ENCODE measurements at regions not wholly inside any gene's neighbourhood (a gene's known extent, or its start where the extent isn't known, plus 50 kb on each side); places are given as distances from the start of the nearest gene placed in this dataset.

DNA sequence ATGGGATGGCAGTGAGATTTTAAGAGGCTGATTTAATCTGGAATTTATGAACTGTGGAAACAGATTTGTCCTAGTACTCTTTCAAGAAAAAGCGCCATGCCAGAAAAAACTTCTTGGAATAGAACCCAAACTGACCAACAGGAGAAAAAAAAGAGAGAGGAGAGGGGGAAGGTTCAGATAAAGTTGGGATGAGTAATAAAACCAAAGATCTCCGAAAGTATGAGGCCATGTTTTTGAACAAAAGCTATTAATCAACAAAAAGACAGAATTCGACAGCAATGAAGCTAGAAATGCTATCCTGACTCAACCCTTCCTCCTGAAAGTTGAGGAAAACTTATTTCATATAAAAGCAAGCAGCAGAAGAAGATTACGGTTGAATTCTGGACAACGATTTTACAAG is 135.5 kb downstream of the CEMIP2 start:
- no peak overlapping the region for H3K27ac Mint-ChIP-seq
- H3K4me1 Mint-ChIP-seq = no peaks in the 10 kb centered on the region
- H3K36me3 Mint-ChIP-seq (ENCODE audit: low read depth) = no peaks in the 10 kb centered on the region
- ATAC-seq = no peak
- CTCF ChIA-PET = no interaction called here
- POLR2A ChIA-PET = no interaction called here
- H3K9me3 Mint-ChIP-seq (ENCODE audit: low read depth) = no peaks in the 10 kb centered on the region
- no peak overlapping the region for H3K4me3 Mint-ChIP-seq
- peaks cover 2% of the 10 kb centered on the region for H3K27me3 Mint-ChIP-seq
- intact Hi-C loops (cut with DNase I, micrococcal nuclease) = no loop called here
- no peak for DNase-seq

- H3K27ac Mint-ChIP-seq = no peak overlapping the region
- no peaks in the 10 kb centered on the region for H3K36me3 Mint-ChIP-seq (ENCODE audit: low read depth)
- no peak overlapping the region for H3K4me3 Mint-ChIP-seq
- ATAC-seq = no peak
- DNase-seq = no peak
- peaks cover 2% of the 10 kb centered on the region for H3K27me3 Mint-ChIP-seq
- intact Hi-C loops (cut with DNase I, micrococcal nuclease) = no loop called here
- H3K4me1 Mint-ChIP-seq = no peaks in the 10 kb centered on the region
- no peaks in the 10 kb centered on the region for H3K9me3 Mint-ChIP-seq (ENCODE audit: low read depth)
- POLR2A ChIA-PET = no interaction called here
- CTCF ChIA-PET = no interaction called here
Observed at GRCh38 chr9:71630377-71630995, 137.8 kb downstream of the CEMIP2 start.

- H3K36me3 Mint-ChIP-seq (ENCODE audit: low read depth) = no peaks in the 10 kb centered on the region
- H3K4me3 Mint-ChIP-seq = no peak overlapping the region
- H3K9me3 Mint-ChIP-seq (ENCODE audit: low read depth) = no peaks in the 10 kb centered on the region
- H3K4me1 Mint-ChIP-seq = no peaks in the 10 kb centered on the region
- ATAC-seq = no peak
- POLR2A ChIA-PET = no interaction called here
- peaks cover 2% of the 10 kb centered on the region for H3K27me3 Mint-ChIP-seq
- intact Hi-C loops (cut with DNase I, micrococcal nuclease) = no loop called here
- CTCF ChIA-PET = interaction anchor here (0.6 to 1.9 kb wide), 3 partner anchors 31 to 395 kb away, joined by 3 to 9 read pairs (median 3); no protein-coding TSS in a partner anchor
- DNase-seq = no peak
- no peak overlapping the region for H3K27ac Mint-ChIP-seq
Observed at GRCh38 chr9:71629578-71630215, 138.6 kb downstream of the CEMIP2 start.

DNA sequence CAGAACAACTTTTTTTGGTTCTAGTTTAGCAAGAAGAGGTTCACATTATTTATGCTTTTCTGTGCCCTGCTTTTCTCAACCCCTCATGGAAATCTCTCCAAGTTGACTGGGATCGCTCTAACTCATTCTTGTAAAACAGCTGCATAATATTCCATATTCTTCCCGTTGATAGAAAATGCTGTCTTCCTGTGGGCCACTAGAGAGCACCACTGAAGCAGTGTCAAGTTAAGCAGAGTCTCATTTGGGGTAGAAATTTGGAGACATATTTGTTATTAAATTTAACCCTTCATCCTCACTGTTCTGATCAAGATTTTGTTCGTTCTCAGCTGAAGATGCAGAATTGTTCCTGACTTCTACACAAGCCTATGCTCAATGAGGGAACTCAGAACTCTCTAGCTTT is 140.1 kb downstream of the CEMIP2 start:
- ChIA-PET CTCF (interaction anchor here (1.1 to 2.4 kb wide), 6 partner anchors 11 to 138 kb away, joined by 3 to 9 read pairs (median 4); no protein-coding TSS in a partner anchor), POLR2A (no interaction called here)
- Mint-ChIP-seq H3K4me1 (no peaks in the 10 kb centered on the region), H3K27ac (no peak overlapping the region), H3K9me3 (ENCODE audit: low read depth) (no peaks in the 10 kb centered on the region), H3K27me3 (peaks cover 2% of the 10 kb centered on the region), H3K36me3 (ENCODE audit: low read depth) (no peaks in the 10 kb centered on the region), H3K4me3 (no peak overlapping the region)
- intact Hi-C loops (cut with DNase I, micrococcal nuclease) = loop anchor here in 1 of 2 experiments (1.0 kb wide), 1 partner anchor 141 kb away; no protein-coding TSS in a partner anchor
- no peak for DNase-seq
- ATAC-seq = peak; percentile 49

GRCh38 chr9:71627537-71627936 is 140.8 kb downstream of the CEMIP2 start:
- H3K36me3 Mint-ChIP-seq (ENCODE audit: low read depth) = no peaks in the 10 kb centered on the region
- H3K27me3 Mint-ChIP-seq = peaks cover 2% of the 10 kb centered on the region
- DNase-seq (no peak), ATAC-seq (no peak)
- intact Hi-C loops (cut with DNase I, micrococcal nuclease) = no loop called here
- no peak overlapping the region for H3K4me3 Mint-ChIP-seq
- no peaks in the 10 kb centered on the region for H3K9me3 Mint-ChIP-seq (ENCODE audit: low read depth)
- POLR2A ChIA-PET = no interaction called here
- CTCF ChIA-PET = interaction anchor here (0.6 to 2.4 kb wide), 7 partner anchors 11 to 1161 kb away, joined by 3 to 6 read pairs (median 4); no protein-coding TSS in a partner anchor
- H3K27ac Mint-ChIP-seq = no peak overlapping the region
- H3K4me1 Mint-ChIP-seq = no peaks in the 10 kb centered on the region

DNA sequence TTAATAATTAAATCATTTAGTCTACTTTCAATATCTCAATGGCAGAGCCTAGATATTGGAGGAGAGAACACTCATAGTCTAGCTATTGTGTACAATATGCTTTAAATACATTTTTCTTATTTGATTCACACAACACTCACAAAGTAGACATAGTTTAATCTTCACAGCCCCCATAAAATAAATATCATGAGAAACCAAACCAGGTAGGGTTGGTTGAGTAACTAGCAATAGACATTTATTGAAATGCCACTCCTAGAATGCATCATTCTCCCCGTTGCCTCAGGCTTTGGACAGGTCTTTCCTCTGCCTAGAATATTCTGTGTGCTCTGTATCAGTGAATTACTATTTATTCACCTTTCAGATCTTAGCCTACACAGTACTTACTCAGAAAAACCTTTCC is 141.9 kb downstream of the CEMIP2 start:
- no peaks in the 10 kb centered on the region for H3K36me3 Mint-ChIP-seq (ENCODE audit: low read depth)
- intact Hi-C loops (cut with DNase I, micrococcal nuclease) = no loop called here
- ATAC-seq (no peak), DNase-seq (no peak)
- H3K27ac Mint-ChIP-seq = no peak overlapping the region
- no peaks in the 10 kb centered on the region for H3K9me3 Mint-ChIP-seq (ENCODE audit: low read depth)
- CTCF ChIA-PET = no interaction called here
- no peaks in the 10 kb centered on the region for H3K4me1 Mint-ChIP-seq
- H3K4me3 Mint-ChIP-seq = no peak overlapping the region
- POLR2A ChIA-PET = no interaction called here
- H3K27me3 Mint-ChIP-seq = peaks cover 2% of the 10 kb centered on the region

DNA sequence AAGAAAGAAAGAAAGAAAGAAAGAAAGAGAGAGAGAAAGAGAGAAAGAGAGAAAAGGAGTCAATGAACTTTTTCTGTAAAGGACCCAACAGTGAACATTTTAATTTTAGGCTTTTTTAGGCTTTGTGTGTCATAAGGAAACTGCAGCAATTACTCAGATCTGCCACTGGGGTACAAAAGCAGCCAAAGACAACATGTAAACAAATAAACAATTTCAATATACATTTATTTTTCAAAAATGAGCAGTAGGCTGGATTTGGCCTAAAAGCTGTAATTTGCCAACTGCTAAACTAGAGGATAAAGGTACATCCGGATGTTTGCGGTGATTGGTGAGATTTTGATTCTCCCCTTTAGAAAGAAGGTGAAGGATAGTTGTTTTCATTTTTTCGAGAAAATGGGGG is 143.6 kb downstream of the CEMIP2 start:
- Mint-ChIP-seq H3K36me3 (ENCODE audit: low read depth) (no peaks in the 10 kb centered on the region), H3K4me1 (no peaks in the 10 kb centered on the region), H3K9me3 (ENCODE audit: low read depth) (no peaks in the 10 kb centered on the region), H3K27me3 (peaks cover 2% of the 10 kb centered on the region), H3K4me3 (no peak overlapping the region), H3K27ac (no peak overlapping the region)
- POLR2A ChIA-PET = no interaction called here
- ATAC-seq = no peak
- DNase-seq = no peak
- intact Hi-C loops (cut with DNase I, micrococcal nuclease) = no loop called here
- CTCF ChIA-PET = no interaction called here

DNA sequence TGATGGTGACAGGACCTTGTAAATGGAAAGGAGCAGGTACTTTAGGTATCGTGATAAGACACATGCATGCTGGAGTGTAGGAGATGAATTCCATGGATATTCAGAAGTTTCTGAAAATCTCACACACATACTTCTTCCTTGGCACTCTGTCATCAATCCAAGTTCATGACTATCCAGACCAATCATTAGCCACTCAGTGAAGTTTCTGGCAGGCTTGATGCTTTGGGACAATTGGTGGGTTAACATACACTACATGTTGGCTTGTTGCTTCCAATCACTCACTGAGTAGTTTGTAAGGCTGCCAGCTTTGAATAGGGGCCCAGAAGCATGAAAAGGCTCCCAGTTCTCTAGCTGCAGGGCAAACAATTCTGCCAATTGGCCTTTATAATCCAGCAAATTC is 147.6 kb downstream of the CEMIP2 start:
- Mint-ChIP-seq H3K27ac (no peak overlapping the region), H3K4me3 (no peak overlapping the region), H3K4me1 (no peaks in the 10 kb centered on the region), H3K27me3 (peaks cover 2% of the 10 kb centered on the region), H3K36me3 (ENCODE audit: low read depth) (no peaks in the 10 kb centered on the region), H3K9me3 (ENCODE audit: low read depth) (peaks cover 2% of the 10 kb centered on the region)
- CTCF ChIA-PET = no interaction called here
- DNase-seq (no peak), ATAC-seq (no peak)
- POLR2A ChIA-PET = no interaction called here
- intact Hi-C loops (cut with DNase I, micrococcal nuclease) = no loop called here

DNA sequence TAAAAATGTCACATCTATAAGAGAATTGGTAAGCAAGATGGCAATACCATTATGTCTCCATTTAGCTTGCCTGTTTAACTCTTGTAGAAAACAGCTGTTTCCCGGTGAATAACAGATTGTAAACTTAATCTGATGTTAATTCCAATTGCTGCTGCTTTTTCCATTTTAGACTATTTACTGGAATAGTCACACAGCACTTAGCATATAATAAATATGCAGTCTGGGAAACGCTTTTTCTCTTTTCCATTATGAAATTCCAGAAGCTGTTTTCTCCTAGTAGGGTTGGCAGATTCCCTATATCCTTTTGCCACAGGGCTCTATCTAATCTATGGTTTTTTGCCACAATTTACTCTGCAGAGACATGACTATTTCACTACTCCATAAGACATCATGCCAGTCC is 148.0 kb downstream of the CEMIP2 start:
- Mint-ChIP-seq H3K9me3 (ENCODE audit: low read depth) (peaks cover 2% of the 10 kb centered on the region), H3K4me1 (no peaks in the 10 kb centered on the region), H3K27ac (no peak overlapping the region), H3K36me3 (ENCODE audit: low read depth) (no peaks in the 10 kb centered on the region), H3K27me3 (peaks cover 2% of the 10 kb centered on the region), H3K4me3 (no peak overlapping the region)
- intact Hi-C loops (cut with DNase I, micrococcal nuclease) = no loop called here
- POLR2A ChIA-PET = no interaction called here
- ATAC-seq (no peak), DNase-seq (no peak)
- CTCF ChIA-PET = no interaction called here

DNA sequence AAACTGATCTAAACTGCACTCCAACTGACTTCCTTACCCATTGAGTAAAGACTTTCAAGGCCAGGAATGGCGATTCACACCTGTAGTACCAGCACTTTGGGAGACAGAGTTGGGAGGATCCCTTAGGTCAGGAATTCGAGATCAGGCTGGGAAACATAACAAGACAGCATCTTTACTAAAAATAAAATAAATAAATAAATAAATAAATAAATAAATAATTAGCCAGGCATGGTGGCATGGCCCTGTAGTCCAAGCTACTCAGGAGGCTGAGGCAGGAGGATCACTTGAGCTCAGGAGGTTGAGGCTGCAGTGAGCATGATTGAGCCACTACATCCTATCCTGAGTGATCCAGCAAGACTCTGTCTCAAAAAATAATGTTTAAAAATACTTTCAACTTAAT is 148.4 kb downstream of the CEMIP2 start:
- Mint-ChIP-seq H3K36me3 (ENCODE audit: low read depth) (no peaks in the 10 kb centered on the region), H3K4me3 (no peak overlapping the region), H3K27ac (no peak overlapping the region), H3K27me3 (peaks cover 2% of the 10 kb centered on the region), H3K4me1 (no peaks in the 10 kb centered on the region), H3K9me3 (ENCODE audit: low read depth) (peaks cover 2% of the 10 kb centered on the region)
- intact Hi-C loops (cut with DNase I, micrococcal nuclease) = no loop called here
- ATAC-seq = no peak
- no peak for DNase-seq
- CTCF ChIA-PET = interaction anchor here (0.6 kb wide), 1 partner anchor 33 kb away, joined by 3 read pairs; no protein-coding TSS in a partner anchor
- POLR2A ChIA-PET = no interaction called here

- intact Hi-C loops (cut with DNase I, micrococcal nuclease) = no loop called here
- H3K4me3 Mint-ChIP-seq = no peak overlapping the region
- H3K4me1 Mint-ChIP-seq = no peaks in the 10 kb centered on the region
- no peaks in the 10 kb centered on the region for H3K27me3 Mint-ChIP-seq
- peaks cover 2% of the 10 kb centered on the region for H3K9me3 Mint-ChIP-seq (ENCODE audit: low read depth)
- no peak for DNase-seq
- ChIA-PET CTCF (interaction anchor here (0.6 to 2.8 kb wide), 5 partner anchors 9 to 204 kb away, joined by 3 to 15 read pairs (median 3); no protein-coding TSS in a partner anchor), POLR2A (no interaction called here)
- H3K27ac Mint-ChIP-seq = no peak overlapping the region
- ATAC-seq = no peak
- no peaks in the 10 kb centered on the region for H3K36me3 Mint-ChIP-seq (ENCODE audit: low read depth)
Observed at GRCh38 chr9:71614409-71615010, 153.8 kb downstream of the CEMIP2 start.

DNA sequence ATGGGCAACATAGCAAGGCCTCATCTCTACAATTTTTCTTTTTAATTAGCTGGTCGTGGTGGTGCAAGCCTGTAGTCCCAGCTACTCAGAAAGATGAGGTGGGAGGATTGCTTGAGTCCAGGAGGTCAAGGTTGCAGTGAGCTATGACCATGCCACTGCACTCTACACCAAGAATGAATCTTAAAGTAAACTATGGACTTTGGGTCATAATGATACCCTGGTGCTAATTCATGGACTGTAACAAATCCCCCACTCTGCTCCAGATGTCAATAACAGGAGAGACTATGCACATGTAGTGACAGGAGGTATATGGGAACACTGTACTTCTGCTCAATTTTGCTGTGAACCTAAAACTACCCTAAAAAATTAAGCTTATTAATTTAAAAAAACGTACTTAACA is 155.4 kb downstream of the CEMIP2 start:
- ChIA-PET CTCF (interaction anchor here (0.6 to 2.8 kb wide), 3 partner anchors 8 to 1530 kb away, joined by 3 to 15 read pairs (median 3); no protein-coding TSS in a partner anchor), POLR2A (no interaction called here)
- no peak overlapping the region for H3K4me3 Mint-ChIP-seq
- peaks cover 2% of the 10 kb centered on the region for H3K9me3 Mint-ChIP-seq (ENCODE audit: low read depth)
- H3K27me3 Mint-ChIP-seq = no peaks in the 10 kb centered on the region
- DNase-seq = no peak
- H3K36me3 Mint-ChIP-seq (ENCODE audit: low read depth) = no peaks in the 10 kb centered on the region
- intact Hi-C loops (cut with DNase I, micrococcal nuclease) = no loop called here
- no peak overlapping the region for H3K27ac Mint-ChIP-seq
- H3K4me1 Mint-ChIP-seq = no peaks in the 10 kb centered on the region
- ATAC-seq = no peak
